ENCODE measurements at regions not wholly inside any gene's neighbourhood (a gene's known extent, or its start where the extent isn't known, plus 50 kb on each side); places are given as distances from the start of the nearest gene placed in this dataset.

GRCh38 chr2:173822889-173823542 lies 142.2 kb downstream of the SP3 start:
- no peak for DNase-seq (ENCODE audit: low read depth)

GRCh38 chr2:173823543-173823939 lies 141.6 kb downstream of the SP3 start:
- no peak for DNase-seq (ENCODE audit: low read depth)

GRCh38 chr2:173828189-173829142 lies 136.7 kb downstream of the SP3 start:
- DNase-seq (ENCODE audit: low read depth), result no peak

- DNase-seq (ENCODE audit: low read depth), result no peak
Measured at GRCh38 chr2:173829727-173830126, 135.4 kb downstream of the SP3 start.

- DNase-seq (ENCODE audit: low read depth), result no peak
Measured at GRCh38 chr2:173830170-173830569, 135.0 kb downstream of the SP3 start.

GRCh38 chr2:173831312-173832229 lies 133.6 kb downstream of the SP3 start:
- no peak for DNase-seq (ENCODE audit: low read depth)

GRCh38 chr2:173834141-173834540 lies 131.0 kb downstream of the SP3 start:
- DNase-seq (ENCODE audit: low read depth), result no peak

GRCh38 chr2:173835726-173836125 lies 129.4 kb downstream of the SP3 start:
- DNase-seq (ENCODE audit: low read depth), result no peak

- DNase-seq (ENCODE audit: low read depth), result no peak
Measured at GRCh38 chr2:173841110-173841509, 124.1 kb downstream of the SP3 start.

- DNase-seq (ENCODE audit: low read depth), result no peak
Measured at GRCh38 chr2:173843526-173843925, 121.6 kb downstream of the SP3 start.

- no peak for DNase-seq (ENCODE audit: low read depth)
Measured at GRCh38 chr2:173851141-173851641, 114.0 kb downstream of the SP3 start.

GRCh38 chr2:173854141-173854540 lies 111.0 kb downstream of the SP3 start:
- no peak for DNase-seq (ENCODE audit: low read depth)

- no peak for DNase-seq (ENCODE audit: low read depth)
Measured at GRCh38 chr2:173854840-173855239, 110.3 kb downstream of the SP3 start.

- DNase-seq (ENCODE audit: low read depth), result no peak
Measured at GRCh38 chr2:173855661-173856060, 109.5 kb downstream of the SP3 start.
